K562 (cell line): ENCODE measurements at regions not wholly inside any gene's neighbourhood (a gene's known extent, or its start where the extent isn't known, plus 50 kb on each side); places are given as distances from the start of the nearest gene placed in this dataset.

ENCODE experiments used
- CBX5 ChIP-seq: IDR thresholded peaks from 2 replicates; pipeline ENCODE4 v1.6.1; 2014; ENCODE audit warnings: low read depth, borderline replicate concordance
- HNRNPK ChIP-seq: fragments of 200-400 bp; formaldehyde crosslinking; IDR thresholded peaks from one replicate; pipeline ENCODE4 v1.6.1; 2018; ENCODE audit warnings: mild to moderate bottlenecking, low read depth, low read length; ENCODE audit not compliant: poor library complexity, severe bottlenecking
- MAFG ChIP-seq: fragments of 450-650 bp; conservative IDR thresholded peaks from 2 replicates; pipeline ENCODE4 v1.6.1; 2016; ENCODE audit warnings: missing genetic modification characterization, missing compliant biosample characterization
- MGA ChIP-seq: fragments of 450-650 bp; IDR thresholded peaks from 2 replicates; pipeline ENCODE4 v1.6.1; 2016; ENCODE audit warnings: mild to moderate bottlenecking, moderate library complexity
- TF ChIP-seq, protein P1 (sequence below): IDR thresholded peaks from 2 replicates; pipeline ENCODE4 v1.6.1; 2012; ENCODE audit warnings: low read depth, low read length, improper control_type of control experiment, borderline replicate concordance

DNA sequence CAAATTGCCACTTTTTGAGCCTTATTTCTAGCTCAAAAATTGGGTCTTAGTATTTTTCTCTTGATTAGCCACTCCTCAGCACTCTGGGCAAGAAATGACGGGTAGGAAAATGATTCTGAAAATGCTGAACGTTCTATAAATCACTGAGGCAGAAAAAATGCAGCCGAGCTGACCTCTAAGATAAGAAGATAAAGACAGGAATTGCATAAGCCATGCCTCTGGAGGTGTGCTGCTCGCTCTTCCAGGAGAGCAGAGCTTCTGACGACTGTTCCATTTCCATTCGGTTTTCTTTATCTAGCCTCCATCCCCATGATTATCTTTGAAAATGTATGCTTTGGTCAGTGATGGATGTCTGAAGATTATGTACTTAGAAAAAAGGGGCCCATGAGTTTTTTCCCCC is 558.8 kb upstream of the ADAMTS9 start (continued):
- TF ChIP-seq, protein P1, sequence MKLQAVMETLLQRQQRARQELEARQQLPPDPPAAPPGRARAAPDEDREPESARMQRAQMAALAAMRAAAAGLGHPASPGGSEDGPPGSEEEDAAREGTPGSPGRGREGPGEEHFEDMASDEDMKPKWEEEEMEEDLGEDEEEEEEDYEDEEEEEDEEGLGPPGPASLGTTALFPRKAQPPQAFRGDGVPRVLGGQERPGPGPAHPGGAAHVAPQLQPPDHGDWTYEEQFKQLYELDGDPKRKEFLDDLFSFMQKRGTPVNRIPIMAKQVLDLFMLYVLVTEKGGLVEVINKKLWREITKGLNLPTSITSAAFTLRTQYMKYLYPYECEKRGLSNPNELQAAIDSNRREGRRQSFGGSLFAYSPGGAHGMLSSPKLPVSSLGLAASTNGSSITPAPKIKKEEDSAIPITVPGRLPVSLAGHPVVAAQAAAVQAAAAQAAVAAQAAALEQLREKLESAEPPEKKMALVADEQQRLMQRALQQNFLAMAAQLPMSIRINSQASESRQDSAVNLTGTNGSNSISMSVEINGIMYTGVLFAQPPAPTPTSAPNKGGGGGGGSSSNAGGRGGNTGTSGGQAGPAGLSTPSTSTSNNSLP: no peak
- no peak for TF ChIP-seq HNRNPK
- no peak for TF ChIP-seq MGA
- no peak for TF ChIP-seq CBX5
- TF ChIP-seq MAFG (tag): no peak
